ENCODE measurements at regions not wholly inside any gene's neighbourhood (a gene's known extent, or its start where the extent isn't known, plus 50 kb on each side); places are given as distances from the start of the nearest gene placed in this dataset.

DNA sequence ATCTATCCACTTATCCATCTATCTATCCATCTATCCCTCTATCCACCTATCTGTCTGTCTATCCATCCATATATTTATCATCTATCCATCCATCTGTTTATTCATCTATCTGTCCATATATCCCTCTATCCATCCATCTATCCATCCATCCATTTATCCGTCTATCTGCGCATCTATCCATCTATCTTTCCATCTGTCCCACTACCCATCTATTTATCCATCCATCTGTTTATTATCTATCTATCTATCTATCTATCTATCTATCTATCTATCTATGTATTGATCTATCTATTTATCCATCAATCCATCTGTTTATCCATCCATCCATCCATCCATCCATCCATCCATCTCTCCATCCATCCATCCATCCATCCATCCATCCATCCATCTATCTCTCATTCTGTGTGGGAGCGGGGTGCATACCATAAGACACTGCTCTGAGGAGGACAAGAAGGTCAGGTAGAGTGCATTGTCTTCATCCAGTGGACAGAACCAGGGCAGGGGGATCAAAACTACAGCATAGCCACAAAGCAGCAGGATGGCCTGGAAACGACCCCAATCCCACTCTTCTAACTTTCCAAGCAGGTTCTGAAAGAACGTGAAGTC lies 53.2 kb upstream of the ENPP6 start:
- ATAC-seq (ENCODE audit: insufficient read depth, low FRiP score), result no peak
- no peak for TF ChIP-seq CTCF (IDR thresholded peaks at IDR 0.05; ENCODE audit: control extremely low read depth, extremely low read depth)
- DNase-seq, result no peak

DNA sequence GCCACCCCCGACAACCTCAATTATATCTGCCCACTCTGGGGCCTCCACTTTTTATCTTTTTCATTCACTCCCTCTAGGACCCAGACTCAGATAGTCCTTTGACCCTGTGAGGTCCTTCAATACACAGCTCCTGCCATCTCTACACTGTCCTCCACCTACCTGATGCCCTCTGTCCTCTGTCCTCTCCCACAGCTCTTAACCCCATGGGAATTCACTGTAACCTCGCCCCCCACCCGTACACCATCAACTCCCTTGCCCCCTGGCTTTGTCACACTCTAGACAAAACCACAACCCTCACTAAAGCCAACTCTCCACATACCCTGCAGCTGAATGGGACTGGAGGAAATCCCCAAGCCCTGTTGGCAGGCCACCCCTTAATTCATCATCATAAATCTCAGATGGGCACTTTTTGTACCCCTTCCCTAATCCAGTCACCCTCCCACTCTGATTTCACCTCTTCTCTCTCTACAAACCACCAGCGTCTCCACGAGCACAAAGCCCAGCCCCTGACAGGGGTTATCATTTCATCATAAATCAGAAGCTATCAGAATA lies 52.3 kb upstream of the ENPP6 start:
- no peak overlapping the region for H3K4me3 ChIP-seq
- H3K9me3 ChIP-seq (ENCODE audit: control insufficient read depth in 4 of 4, insufficient read depth in 3 of 4, low read length in 3 of 4), result no peaks in the 10 kb centered on the region
- DNase-seq (no peak), ATAC-seq (ENCODE audit: insufficient read depth, low FRiP score) (no peak)
- no peak for TF ChIP-seq CTCF (IDR thresholded peaks at IDR 0.05; ENCODE audit: control extremely low read depth, extremely low read depth)
- H3K27ac ChIP-seq (ENCODE audit: low read depth in 1 of 2, low read length in 1 of 2), result no peak overlapping the region
- H3K27me3 ChIP-seq (ENCODE audit: control insufficient read depth in 3 of 3, insufficient read depth in 3 of 3, low read length in 2 of 3), result no peaks in the 10 kb centered on the region
- no peaks in the 10 kb centered on the region for H3K36me3 ChIP-seq (ENCODE audit: control insufficient read depth in 4 of 4, insufficient read depth in 4 of 4, low read length in 4 of 4)
- H3K9ac ChIP-seq (ENCODE audit: insufficient read depth in 1 of 2, low read length in 2 of 2), result no peak overlapping the region
- 74 to 87% methylated on average over 5 of the region's 5 CpGs for WGBS, 2 donors
- H3K4me1 ChIP-seq (ENCODE audit: control insufficient read depth in 5 of 5, insufficient read depth in 5 of 5, low read length in 5 of 5), result peaks cover 0 to 11% (median 4%) of the 10 kb centered on the region in 5 donors

More for the DNA sequence above, 53.2 kb upstream of the ENPP6 start:
- 91 to 96% methylated on average over 5 of the region's 5 CpGs for WGBS, 2 donors
- Histone ChIP-seq H3K36me3 (ENCODE audit: control insufficient read depth in 4 of 4, insufficient read depth in 4 of 4, low read length in 4 of 4) (no peaks in the 10 kb centered on the region), H3K9ac (ENCODE audit: insufficient read depth in 1 of 2, low read length in 2 of 2) (no peak overlapping the region), H3K4me1 (ENCODE audit: control insufficient read depth in 5 of 5, insufficient read depth in 5 of 5, low read length in 5 of 5) (peaks cover 0 to 11% (median 4%) of the 10 kb centered on the region in 5 donors), H3K27me3 (ENCODE audit: control insufficient read depth in 3 of 3, insufficient read depth in 3 of 3, low read length in 2 of 3) (no peaks in the 10 kb centered on the region), H3K27ac (ENCODE audit: low read depth in 1 of 2, low read length in 1 of 2) (no peak overlapping the region), H3K9me3 (ENCODE audit: control insufficient read depth in 4 of 4, insufficient read depth in 3 of 4, low read length in 3 of 4) (no peaks in the 10 kb centered on the region), H3K4me3 (no peak overlapping the region)

DNA sequence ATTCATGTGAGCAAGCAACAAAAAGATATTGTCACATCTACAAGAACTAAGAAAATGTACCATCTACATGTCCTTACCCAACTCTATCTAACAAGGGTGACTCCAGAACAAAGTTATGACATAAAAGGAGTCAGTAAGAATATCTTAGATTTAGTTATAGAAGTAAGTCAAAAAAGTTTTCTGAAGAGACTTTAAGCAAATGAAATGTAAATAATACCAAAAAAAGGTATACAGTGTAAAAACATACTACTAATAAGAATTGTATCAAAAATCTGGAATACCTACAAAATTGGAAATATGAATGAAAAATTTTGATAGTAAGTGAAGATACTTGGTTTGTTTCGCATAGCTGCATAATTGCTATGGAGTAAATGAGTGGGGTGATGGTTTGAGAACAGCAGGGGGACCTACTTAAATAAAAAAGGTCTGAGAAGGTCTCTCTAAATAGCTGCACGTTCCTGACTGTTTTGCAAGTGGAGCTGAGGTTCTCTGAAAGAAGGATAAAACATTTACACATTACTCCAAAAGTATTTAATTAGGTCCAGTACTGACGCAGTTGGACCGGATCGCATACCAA lies 51.0 kb upstream of the ENPP6 start:
- Histone ChIP-seq H3K9me3 (ENCODE audit: control insufficient read depth in 4 of 4, insufficient read depth in 3 of 4, low read length in 3 of 4) (no peaks in the 10 kb centered on the region), H3K36me3 (ENCODE audit: control insufficient read depth in 4 of 4, insufficient read depth in 4 of 4, low read length in 4 of 4) (no peaks in the 10 kb centered on the region), H3K4me1 (ENCODE audit: control insufficient read depth in 5 of 5, insufficient read depth in 5 of 5, low read length in 5 of 5) (peaks cover 0 to under 1% (median 0%) of the 10 kb centered on the region in 5 donors), H3K27ac (ENCODE audit: low read depth in 1 of 2, low read length in 1 of 2) (no peak overlapping the region), H3K27me3 (ENCODE audit: control insufficient read depth in 3 of 3, insufficient read depth in 3 of 3, low read length in 2 of 3) (no peaks in the 10 kb centered on the region), H3K9ac (ENCODE audit: insufficient read depth in 1 of 2, low read length in 2 of 2) (no peak overlapping the region), H3K4me3 (no peak overlapping the region)
- DNase-seq (peak in 1 of 3 donors; percentile 23), ATAC-seq (ENCODE audit: insufficient read depth, low FRiP score) (no peak)
- TF ChIP-seq CTCF (IDR thresholded peaks at IDR 0.05; ENCODE audit: control extremely low read depth, extremely low read depth), result no peak
- 79 to 81% methylated on average over 5 of the region's 5 CpGs for WGBS, 2 donors
